KMS-11 (cell line): ENCODE measurements at regions not wholly inside any gene's neighbourhood (a gene's known extent, or its start where the extent isn't known, plus 50 kb on each side); places are given as distances from the start of the nearest gene placed in this dataset.

Source experiments
- H2AFZ ChIP-seq: fragments of 200-600 bp; sonication (generic); 2 replicates; pipeline ENCODE4 v1.6.1; 2016; ENCODE audit warnings: antibody characterized with exemption, mixed run types, low read depth
- H3K27ac ChIP-seq: fragments of 200-600 bp; sonication (generic); 2 replicates; pipeline ENCODE4 v1.6.1; 2016; ENCODE audit warnings: mild to moderate bottlenecking, mixed run types
- H3K27me3 ChIP-seq: fragments of 200-600 bp; sonication (generic); 2 replicates; pipeline ENCODE4 v1.6.1; 2017; ENCODE audit warnings: mild to moderate bottlenecking, low read depth, mixed run types, moderate library complexity; ENCODE audit not compliant: insufficient read depth
- H3K36me3 ChIP-seq: fragments of 200-600 bp; sonication (generic); 2 replicates; pipeline ENCODE4 v1.6.1; 2017; ENCODE audit warnings: mild to moderate bottlenecking, mixed run types; ENCODE audit not compliant: insufficient read depth
- H3K4me1 ChIP-seq: fragments of 200-600 bp; sonication (generic); 2 replicates; pipeline ENCODE4 v1.6.1; 2016; ENCODE audit warnings: mild to moderate bottlenecking, low read depth, mixed run types; ENCODE audit not compliant: poor library complexity, severe bottlenecking
- H3K4me2 ChIP-seq: fragments of 200-600 bp; sonication (generic); 2 replicates; pipeline ENCODE4 v1.7.0; 2016; ENCODE audit warnings: mild to moderate bottlenecking, mixed run types
- H3K4me3 ChIP-seq: fragments of 200-600 bp; sonication (generic); IDR thresholded peaks from 2 replicates; pipeline ENCODE4 v1.6.1; 2017; ENCODE audit warnings: low read depth, low read length, mixed read lengths; ENCODE audit not compliant: insufficient read depth
- H3K79me2 ChIP-seq: fragments of 200-600 bp; sonication (generic); 2 replicates; pipeline ENCODE4 v1.6.1; 2016; ENCODE audit warnings: low read depth, mixed run types; ENCODE audit not compliant: insufficient read depth
- H3K9ac ChIP-seq: fragments of 200-600 bp; sonication (generic); 2 replicates; pipeline ENCODE4 v1.6.1; 2016; ENCODE audit warnings: mild to moderate bottlenecking, mixed run types
- H4K20me1 ChIP-seq: fragments of 200-600 bp; sonication (generic); 2 replicates; pipeline ENCODE4 v1.6.1; 2016; ENCODE audit warnings: mild to moderate bottlenecking, mixed run types; ENCODE audit not compliant: insufficient read depth
- TF ChIP-seq, protein P1 (sequence below): fragments of 200-600 bp; sonication (generic); conservative IDR thresholded peaks from 2 replicates; pipeline ENCODE4 v1.6.1; 2017; ENCODE audit warnings: low read depth, mild to moderate bottlenecking, antibody characterized with exemption, low read length, moderate library complexity, mixed read lengths

GRCh38 chr22:27083610-27084009, 426.2 kb downstream of the MIAT start:
- Histone ChIP-seq H2AFZ (no peak overlapping the region), H4K20me1 (no peaks in the 10 kb centered on the region), H3K4me3 (no peak overlapping the region)

DNA sequence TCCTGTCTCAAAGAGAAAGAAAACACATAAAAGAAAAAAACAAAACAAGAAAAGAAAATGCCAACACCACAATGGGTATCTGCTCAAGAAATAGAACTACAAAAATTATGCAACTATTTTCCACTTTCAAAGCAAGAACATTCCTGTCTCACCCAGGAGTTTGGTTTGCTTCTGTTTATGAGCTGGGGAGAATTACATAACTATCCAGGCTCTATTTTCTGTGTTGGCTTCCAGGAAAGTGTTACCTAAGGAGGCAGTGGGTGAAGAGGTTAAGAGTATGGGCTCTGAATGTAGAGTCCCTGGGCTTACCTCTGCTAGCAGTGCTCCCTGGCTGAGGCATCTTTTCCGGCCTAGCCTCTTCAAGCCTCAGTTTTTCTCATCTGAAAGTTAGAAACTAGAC, 426.7 kb downstream of the MIAT start:
- Histone ChIP-seq H3K27me3 (no peaks in the 10 kb centered on the region), H3K79me2 (no peaks in the 10 kb centered on the region), H2AFZ (no peak overlapping the region), H3K36me3 (no peaks in the 10 kb centered on the region), H3K27ac (no peak overlapping the region), H3K9ac (no peak overlapping the region), H3K4me1 (no peaks in the 10 kb centered on the region), H3K4me3 (no peak overlapping the region), H3K4me2 (no peak overlapping the region), H4K20me1 (no peaks in the 10 kb centered on the region)
- TF ChIP-seq, protein P1, sequence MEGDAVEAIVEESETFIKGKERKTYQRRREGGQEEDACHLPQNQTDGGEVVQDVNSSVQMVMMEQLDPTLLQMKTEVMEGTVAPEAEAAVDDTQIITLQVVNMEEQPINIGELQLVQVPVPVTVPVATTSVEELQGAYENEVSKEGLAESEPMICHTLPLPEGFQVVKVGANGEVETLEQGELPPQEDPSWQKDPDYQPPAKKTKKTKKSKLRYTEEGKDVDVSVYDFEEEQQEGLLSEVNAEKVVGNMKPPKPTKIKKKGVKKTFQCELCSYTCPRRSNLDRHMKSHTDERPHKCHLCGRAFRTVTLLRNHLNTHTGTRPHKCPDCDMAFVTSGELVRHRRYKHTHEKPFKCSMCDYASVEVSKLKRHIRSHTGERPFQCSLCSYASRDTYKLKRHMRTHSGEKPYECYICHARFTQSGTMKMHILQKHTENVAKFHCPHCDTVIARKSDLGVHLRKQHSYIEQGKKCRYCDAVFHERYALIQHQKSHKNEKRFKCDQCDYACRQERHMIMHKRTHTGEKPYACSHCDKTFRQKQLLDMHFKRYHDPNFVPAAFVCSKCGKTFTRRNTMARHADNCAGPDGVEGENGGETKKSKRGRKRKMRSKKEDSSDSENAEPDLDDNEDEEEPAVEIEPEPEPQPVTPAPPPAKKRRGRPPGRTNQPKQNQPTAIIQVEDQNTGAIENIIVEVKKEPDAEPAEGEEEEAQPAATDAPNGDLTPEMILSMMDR: no peak

More at GRCh38 chr22:27083610-27084009, 426.2 kb downstream of the MIAT start:
- no peaks in the 10 kb centered on the region for H3K79me2 ChIP-seq
- no peak overlapping the region for H3K27ac ChIP-seq
- no peaks in the 10 kb centered on the region for H3K36me3 ChIP-seq
- H3K9ac ChIP-seq: no peak overlapping the region
- no peaks in the 10 kb centered on the region for H3K4me1 ChIP-seq
- TF ChIP-seq, protein P1: no peak
- no peaks in the 10 kb centered on the region for H3K27me3 ChIP-seq
- H3K4me2 ChIP-seq: no peak overlapping the region

DNA sequence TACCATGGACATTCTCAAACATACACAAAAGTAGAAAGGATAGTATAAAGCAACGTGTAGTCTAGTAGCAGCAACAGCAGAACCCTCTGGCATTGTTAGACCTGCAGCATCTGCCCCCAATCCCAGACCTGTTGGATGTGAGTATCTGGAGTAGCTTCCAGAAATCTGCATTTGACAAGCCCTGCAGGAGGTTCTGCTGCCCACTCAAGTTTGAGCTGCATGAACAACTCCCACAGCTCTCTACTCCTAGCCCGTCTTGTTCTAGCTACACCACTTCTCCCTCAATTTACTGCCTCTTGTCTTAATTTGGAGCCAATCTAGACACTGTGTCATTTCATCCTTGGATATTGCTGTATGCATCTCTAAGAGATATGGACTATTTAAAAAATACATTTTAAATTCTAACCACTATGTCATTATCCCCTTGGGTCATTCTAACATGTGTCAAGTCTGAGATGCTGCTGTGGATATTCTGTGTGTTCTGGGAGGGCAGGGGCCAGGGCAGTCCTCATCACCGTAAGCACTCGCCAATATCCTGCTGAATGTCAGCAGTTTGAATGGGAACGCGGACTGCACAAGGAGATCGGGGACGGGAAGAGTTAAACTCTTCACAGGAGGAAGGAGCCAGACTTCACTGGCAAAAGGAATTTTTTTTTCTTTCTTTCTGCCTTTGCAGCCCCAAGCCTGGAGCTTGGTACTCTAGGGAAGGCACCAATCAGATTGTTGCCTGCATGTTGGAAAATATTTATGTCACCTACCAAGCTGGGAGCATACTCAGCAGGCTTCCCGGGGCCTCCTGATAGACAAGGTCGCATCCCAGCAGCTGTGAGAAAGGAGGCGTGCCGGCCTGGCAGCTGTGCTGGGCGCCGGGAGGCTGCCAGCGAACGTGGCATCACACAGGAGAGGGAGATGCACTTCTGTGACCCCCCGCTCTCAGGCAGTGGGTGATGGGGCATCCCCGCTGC, 429.0 kb downstream of the MIAT start:
- no peak overlapping the region for H3K4me2 ChIP-seq
- no peak overlapping the region for H2AFZ ChIP-seq
- H3K4me3 ChIP-seq: no peak overlapping the region

DNA sequence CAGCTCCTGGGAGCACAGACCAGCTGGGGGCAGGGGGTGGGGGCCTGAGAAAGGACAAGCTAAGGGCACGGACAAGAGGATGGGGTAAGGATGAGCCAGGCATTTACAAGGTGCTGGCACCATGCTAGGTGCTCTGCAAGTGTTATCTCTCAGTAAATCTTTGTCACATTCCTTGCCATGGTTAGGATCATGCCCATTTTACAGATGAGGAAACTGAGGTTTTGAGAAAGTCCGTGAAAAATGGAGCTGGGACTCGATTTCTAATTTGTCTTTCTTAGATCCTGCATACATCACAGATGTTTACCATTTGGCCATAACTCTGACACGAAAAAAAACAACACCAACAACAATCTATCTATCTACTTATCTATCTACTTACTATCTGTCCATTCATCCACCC, 429.7 kb downstream of the MIAT start:
- Histone ChIP-seq H3K4me2 (no peak overlapping the region), H3K4me1 (no peaks in the 10 kb centered on the region), H2AFZ (no peak overlapping the region), H4K20me1 (no peaks in the 10 kb centered on the region), H3K27ac (no peak overlapping the region), H3K79me2 (no peaks in the 10 kb centered on the region), H3K9ac (no peak overlapping the region), H3K4me3 (no peak overlapping the region), H3K27me3 (no peaks in the 10 kb centered on the region), H3K36me3 (no peaks in the 10 kb centered on the region)
- TF ChIP-seq, protein P1: no peak

More for the DNA sequence above, 429.0 kb downstream of the MIAT start:
- H3K9ac ChIP-seq: no peak overlapping the region
- no peak overlapping the region for H3K27ac ChIP-seq
- no peaks in the 10 kb centered on the region for H4K20me1 ChIP-seq
- no peaks in the 10 kb centered on the region for H3K79me2 ChIP-seq
- no peaks in the 10 kb centered on the region for H3K27me3 ChIP-seq
- TF ChIP-seq, protein P1: no peak
- no peaks in the 10 kb centered on the region for H3K4me1 ChIP-seq
- H3K36me3 ChIP-seq: no peaks in the 10 kb centered on the region
